ENCODE measurements at regions not wholly inside any gene's neighbourhood (a gene's known extent, or its start where the extent isn't known, plus 50 kb on each side); places are given as distances from the start of the nearest gene placed in this dataset.

DNA sequence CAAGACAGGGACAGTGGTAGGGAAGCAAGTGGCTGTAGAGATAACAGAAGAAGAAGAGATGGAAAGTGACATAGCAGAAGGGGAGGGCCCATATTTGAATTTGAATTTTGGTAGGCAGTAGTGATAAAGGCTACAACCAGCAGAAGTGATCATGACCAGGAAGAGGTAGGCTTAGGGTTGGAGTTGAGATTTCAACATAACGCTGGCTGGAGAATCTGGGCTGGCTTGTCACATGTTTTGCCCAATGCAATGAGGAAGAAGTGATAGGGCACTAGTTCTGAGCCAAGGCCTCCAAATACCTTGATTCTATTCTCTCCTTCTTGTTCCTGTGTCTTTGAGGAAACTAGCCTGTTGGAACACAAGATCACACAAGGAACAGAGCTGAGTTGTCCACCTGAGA lies 69.4 kb downstream of the SCG2 start:
- TF ChIP-seq, protein P1, sequence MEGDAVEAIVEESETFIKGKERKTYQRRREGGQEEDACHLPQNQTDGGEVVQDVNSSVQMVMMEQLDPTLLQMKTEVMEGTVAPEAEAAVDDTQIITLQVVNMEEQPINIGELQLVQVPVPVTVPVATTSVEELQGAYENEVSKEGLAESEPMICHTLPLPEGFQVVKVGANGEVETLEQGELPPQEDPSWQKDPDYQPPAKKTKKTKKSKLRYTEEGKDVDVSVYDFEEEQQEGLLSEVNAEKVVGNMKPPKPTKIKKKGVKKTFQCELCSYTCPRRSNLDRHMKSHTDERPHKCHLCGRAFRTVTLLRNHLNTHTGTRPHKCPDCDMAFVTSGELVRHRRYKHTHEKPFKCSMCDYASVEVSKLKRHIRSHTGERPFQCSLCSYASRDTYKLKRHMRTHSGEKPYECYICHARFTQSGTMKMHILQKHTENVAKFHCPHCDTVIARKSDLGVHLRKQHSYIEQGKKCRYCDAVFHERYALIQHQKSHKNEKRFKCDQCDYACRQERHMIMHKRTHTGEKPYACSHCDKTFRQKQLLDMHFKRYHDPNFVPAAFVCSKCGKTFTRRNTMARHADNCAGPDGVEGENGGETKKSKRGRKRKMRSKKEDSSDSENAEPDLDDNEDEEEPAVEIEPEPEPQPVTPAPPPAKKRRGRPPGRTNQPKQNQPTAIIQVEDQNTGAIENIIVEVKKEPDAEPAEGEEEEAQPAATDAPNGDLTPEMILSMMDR (IDR thresholded peaks at IDR 0.05): no peak
- no peak for TF ChIP-seq POLR2A (IDR thresholded peaks at IDR 0.05)
